WI38 (cell line): ENCODE measurements at regions not wholly inside any gene's neighbourhood (a gene's known extent, or its start where the extent isn't known, plus 50 kb on each side); places are given as distances from the start of the nearest gene placed in this dataset.

Source experiments
- H3K4me3 ChIP-seq: 2 replicates; pipeline ENCODE4 v1.5.1; 2011; ENCODE audit warnings: low read depth, mild to moderate bottlenecking, control low read depth, low read length
- TF ChIP-seq, protein P1 (sequence below): IDR thresholded peaks from 2 replicates; pipeline ENCODE4 v1.5.1; 2012; ENCODE audit warnings: low read depth, mild to moderate bottlenecking, control low read depth, low read length

DNA sequence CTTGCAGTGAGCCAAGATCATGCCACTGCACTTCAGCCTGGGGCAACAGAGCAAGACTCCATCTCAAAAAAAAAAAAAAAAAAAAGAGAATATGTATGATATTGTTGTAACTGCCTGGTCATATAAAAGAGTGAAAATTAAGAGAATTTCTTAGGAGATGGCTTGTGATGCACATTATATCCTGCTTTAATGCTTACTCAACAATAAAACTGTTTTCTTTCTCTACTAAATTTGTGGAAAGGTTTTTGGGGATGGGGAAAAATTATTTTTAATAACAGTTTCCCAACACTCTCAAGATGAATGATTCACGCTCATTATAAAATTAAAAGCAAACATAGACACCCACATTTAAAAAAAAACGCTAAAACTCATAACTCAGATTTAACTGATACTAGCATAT lies 1163.0 kb downstream of the SI start:
- H3K4me3 ChIP-seq: no peak overlapping the region
- TF ChIP-seq, protein P1, sequence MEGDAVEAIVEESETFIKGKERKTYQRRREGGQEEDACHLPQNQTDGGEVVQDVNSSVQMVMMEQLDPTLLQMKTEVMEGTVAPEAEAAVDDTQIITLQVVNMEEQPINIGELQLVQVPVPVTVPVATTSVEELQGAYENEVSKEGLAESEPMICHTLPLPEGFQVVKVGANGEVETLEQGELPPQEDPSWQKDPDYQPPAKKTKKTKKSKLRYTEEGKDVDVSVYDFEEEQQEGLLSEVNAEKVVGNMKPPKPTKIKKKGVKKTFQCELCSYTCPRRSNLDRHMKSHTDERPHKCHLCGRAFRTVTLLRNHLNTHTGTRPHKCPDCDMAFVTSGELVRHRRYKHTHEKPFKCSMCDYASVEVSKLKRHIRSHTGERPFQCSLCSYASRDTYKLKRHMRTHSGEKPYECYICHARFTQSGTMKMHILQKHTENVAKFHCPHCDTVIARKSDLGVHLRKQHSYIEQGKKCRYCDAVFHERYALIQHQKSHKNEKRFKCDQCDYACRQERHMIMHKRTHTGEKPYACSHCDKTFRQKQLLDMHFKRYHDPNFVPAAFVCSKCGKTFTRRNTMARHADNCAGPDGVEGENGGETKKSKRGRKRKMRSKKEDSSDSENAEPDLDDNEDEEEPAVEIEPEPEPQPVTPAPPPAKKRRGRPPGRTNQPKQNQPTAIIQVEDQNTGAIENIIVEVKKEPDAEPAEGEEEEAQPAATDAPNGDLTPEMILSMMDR: no peak

GRCh38 chr3:163914567-163914966 lies 1163.7 kb downstream of the SI start:
- TF ChIP-seq, protein P1: no peak
- no peak overlapping the region for H3K4me3 ChIP-seq

DNA sequence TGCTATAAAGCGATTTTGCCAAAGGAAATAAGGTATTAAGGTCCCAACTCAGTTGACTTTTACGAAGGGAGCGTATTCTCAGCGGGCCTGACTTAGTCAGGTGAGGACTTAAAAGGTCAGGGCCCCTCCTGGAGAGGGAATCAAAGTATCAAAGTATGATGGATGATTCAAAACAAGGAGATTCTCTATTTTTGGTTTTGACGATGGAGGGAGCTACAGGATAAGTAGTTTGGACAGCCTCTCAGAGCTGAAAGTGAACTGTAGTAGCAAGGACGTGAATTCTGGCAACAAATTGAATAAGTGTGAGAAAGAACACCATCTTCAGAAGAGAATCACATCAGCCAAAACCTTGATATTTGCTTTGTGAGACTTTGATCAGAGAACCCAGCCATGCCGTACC lies 1186.5 kb downstream of the SI start:
- TF ChIP-seq, protein P1: no peak
- H3K4me3 ChIP-seq: no peak overlapping the region

- TF ChIP-seq, protein P1: no peak
- no peak overlapping the region for H3K4me3 ChIP-seq
Observed at GRCh38 chr3:163890661-163891060, 1187.6 kb downstream of the SI start.

DNA sequence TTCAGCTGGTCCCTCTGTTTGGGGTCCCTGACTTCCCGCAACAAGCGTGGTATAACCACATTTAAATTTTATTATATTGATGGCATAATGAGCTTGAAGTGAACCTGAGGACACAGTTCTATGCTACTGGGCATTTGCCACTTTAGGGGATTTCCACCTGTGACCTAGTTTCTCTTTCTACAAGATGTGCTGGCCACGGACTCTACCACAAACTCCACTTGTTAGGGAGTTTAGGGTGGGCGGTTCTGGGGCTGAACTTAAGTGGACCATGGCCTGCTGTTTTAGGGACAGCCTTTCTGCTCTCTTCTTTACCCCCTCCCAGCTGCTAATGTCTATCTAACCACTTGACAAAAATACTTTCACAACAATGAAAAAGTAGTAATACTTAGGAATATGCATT lies 1199.1 kb downstream of the SI start:
- no peak overlapping the region for H3K4me3 ChIP-seq
- TF ChIP-seq, protein P1: no peak

GRCh38 chr3:163878396-163878795 lies 1199.9 kb downstream of the SI start:
- TF ChIP-seq, protein P1: no peak
- no peak overlapping the region for H3K4me3 ChIP-seq

DNA sequence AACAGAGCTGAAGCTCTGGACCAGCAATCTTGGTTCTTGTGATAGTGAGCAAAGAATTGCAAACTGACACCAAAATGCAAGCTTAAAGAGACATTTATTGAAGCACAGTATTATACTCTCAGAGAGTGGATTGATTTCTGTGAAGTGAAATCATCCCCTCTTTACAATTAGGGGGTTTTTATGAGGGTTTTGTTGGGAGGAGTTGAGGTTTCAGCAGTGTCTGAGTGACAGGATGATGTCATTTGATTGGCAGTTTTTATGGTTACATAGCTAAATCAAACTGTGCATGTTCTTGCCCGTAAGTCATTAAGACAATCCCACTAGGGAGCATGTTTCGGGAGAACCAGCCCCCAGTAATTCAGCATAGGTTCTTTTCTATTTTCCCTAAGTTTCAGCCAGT lies 1200.5 kb downstream of the SI start:
- no peak overlapping the region for H3K4me3 ChIP-seq
- TF ChIP-seq, protein P1: no peak

DNA sequence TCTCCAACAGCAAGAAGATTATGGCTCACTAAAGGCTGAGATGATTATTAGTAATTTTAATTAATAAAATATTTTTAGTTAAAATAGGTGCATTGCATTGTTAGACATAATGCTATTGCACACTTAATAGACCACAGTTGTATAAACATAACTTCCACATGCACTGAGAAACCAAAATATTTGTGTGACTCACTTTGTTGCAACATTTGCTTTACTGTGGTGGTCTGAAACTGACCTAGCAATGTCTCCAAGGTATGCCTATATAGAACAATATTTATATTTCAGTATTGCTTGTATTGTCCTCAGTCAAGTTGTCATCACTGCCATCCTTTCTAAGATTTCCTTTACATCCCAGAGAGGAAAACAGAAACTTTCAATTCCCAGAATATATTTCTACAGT lies 1215.2 kb downstream of the SI start:
- TF ChIP-seq, protein P1: no peak
- H3K4me3 ChIP-seq: no peak overlapping the region
